EH (cell line): ENCODE measurements at regions not wholly inside any gene's neighbourhood (a gene's known extent, or its start where the extent isn't known, plus 50 kb on each side); places are given as distances from the start of the nearest gene placed in this dataset.
A peak's percentile ranks its signal among the peaks of the same experiment; 100 is the strongest.

ENCODE experiments used
- DNase-seq: peaks from one replicate; pipeline ENCODE4 v3.0.0-alpha.2; 2015; ENCODE audit warnings: low read depth

DNA sequence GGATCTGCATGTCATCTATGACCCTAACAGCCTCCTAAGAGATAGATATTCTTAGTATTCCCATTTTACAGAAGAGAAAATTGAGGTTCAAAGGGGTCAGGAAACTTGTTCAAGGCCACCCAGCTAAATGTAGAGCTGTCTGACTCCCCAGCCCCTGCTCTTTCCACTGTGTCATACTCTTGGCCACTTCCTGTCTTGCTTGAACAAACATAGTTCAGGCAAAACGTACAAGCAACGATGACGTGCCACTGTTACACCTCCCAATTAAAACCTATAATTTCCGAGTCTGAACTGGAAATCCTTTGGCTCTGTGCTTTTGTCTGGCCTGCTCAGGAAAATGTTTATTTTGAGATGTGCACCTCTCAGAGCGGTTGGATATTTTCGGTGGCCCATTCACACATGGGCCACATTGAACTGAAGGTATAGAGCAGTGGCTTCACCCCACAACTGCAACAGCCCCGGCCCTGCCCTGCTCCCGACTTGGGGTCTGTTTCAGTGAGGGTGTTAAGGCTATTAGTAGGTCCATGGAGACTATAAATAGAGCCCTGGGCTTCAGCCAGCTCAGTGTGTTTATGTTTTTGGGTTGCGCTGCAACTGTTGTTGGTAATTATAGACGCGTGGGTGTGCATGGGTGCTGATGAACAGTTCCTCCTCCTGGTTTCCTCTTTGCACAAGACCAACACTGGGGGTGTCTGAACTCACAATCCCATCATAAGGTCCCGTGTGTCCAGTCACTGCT is 172.3 kb upstream of the ADO start:
- peak; percentile 54 for DNase-seq

DNA sequence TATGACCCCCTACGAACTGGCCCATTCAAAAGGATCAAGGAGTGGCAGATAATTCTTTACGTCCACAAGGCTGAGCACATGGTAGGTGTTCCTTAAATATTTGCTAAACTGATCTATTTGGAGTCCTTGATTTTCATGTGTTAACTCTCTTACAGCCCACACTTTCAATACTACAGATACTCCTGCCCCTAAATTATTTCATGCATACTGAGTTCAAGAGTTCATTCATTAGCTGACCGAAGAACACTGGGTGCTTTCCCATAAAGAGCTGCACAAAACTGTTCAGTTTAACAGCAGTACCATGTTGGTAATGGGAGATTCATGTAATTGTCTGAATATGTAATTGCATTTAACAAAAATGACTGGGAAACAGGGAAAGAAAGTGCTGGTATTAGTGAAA is 170.5 kb upstream of the ADO start:
- DNase-seq, result no peak

GRCh38 chr10:62634576-62634975 is 169.9 kb upstream of the ADO start:
- no peak for DNase-seq

DNA sequence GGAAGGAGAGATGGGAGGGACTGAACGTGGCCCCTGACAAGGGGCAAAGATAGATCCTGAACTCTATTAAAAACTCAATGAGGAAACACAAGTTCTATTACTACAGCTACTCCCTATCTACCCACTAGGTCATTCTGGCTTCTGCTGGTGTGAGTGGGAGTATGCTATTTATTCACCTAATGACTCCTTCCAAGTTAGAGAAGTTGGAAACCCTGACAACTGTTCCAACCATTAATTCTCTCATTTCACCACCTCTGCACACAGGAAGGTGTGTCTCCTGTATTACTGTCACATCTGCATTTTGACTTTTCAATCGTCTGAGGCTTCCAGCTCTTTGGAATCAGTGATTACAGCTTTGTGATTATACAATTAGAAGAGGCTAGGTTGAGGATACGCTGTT is 169.4 kb upstream of the ADO start:
- DNase-seq, result no peak

DNA sequence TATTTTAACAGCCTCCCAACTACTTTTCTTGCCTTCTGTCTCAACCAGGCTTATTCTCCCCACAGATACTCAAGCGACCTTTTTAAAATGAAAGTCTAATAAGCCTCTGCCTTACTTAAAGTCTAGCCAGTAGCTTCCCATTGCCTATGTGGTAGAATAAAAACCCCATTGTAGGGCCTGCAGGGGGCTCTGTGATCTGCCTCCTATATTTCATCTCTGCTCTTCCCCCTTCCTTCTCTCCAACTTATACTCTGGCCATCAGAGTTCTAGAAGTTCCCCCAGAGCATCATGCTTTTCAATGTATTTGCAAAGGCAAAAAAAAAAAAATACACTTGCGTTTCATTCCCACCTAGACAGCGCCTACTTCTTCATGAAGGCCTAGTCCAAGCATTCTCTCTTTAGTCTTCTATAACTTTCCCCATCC is 167.7 kb upstream of the ADO start:
- peak; percentile 29 for DNase-seq

DNA sequence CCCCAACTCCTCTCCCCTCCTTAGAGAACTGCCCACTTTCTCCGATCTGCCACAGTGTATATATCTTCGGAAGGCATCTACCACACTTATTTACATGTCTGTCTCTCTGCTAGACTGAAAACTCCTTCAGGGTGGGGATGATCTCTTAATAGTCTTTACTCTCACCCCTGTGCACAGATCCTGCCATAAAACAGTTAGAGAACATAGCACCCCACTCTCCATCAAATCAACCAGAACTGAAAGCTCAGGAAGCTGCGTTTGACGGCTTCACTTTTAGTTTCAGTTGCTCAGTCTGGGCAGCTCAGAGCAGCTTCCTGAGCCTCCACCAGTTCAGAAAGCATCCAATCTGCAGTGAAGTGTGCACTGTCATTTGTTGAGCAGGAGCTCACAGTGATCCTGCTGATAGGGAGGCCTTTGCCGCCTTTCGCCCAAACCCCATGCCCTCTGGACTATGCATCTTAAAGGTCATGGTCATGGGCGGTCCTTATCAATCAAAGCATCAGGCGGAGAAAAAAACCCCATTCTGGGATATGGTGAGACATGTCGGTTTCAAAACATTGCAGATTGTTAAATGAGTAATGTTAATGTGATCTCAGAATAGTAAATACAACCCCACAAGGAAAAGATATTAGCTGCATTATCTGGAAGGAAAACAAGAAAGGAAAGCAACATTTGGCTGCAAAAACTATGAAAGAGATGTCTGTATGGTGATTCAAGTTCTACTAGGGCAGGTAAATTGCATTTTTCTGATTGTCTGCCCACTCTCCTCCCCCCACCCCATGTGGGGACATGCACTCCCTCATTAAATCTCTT is 167.1 kb upstream of the ADO start:
- peak; percentile 67 for DNase-seq

DNA sequence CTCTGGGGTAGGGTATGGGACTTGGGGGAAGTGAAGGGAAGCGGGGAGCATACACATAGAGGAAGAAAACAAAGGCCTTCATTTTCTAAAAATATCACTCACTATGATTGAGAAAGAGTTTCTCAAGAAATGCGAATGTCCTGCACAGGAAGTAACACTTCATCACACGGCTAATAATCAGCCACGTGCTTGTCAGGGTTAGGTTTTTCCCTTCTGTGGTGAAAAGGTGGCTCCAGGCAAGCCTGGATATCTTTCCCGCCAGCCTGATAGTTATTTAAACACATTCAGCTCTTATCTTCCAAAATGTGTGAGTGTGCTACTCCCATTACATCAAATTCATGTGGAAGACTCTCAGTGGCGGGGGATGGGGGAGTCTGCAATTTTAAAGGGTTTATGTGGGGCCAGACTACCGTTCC is 166.4 kb upstream of the ADO start:
- DNase-seq, result peak; percentile 51

DNA sequence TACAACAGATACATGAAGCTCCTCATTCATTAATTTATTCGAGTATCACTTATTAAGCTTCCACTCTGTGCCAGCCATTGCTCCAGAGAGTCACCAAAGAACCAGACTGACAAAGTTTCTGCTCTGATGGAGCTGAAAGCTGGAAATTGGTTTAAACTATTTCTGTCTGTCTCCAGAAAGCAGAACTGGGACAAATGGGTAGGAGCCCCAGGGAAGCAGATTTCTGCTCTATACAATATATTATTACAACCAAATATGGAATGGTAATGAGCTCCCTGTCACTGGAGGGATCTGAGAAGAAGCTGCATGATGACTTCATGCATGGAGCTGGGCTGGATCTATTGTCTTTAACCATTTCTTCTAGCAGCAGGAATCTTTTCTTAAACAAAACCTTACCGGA is 165.4 kb upstream of the ADO start:
- no peak for DNase-seq

- peak; percentile 75 for DNase-seq
Observed at GRCh38 chr10:62640411-62640810, 164.1 kb upstream of the ADO start.

DNA sequence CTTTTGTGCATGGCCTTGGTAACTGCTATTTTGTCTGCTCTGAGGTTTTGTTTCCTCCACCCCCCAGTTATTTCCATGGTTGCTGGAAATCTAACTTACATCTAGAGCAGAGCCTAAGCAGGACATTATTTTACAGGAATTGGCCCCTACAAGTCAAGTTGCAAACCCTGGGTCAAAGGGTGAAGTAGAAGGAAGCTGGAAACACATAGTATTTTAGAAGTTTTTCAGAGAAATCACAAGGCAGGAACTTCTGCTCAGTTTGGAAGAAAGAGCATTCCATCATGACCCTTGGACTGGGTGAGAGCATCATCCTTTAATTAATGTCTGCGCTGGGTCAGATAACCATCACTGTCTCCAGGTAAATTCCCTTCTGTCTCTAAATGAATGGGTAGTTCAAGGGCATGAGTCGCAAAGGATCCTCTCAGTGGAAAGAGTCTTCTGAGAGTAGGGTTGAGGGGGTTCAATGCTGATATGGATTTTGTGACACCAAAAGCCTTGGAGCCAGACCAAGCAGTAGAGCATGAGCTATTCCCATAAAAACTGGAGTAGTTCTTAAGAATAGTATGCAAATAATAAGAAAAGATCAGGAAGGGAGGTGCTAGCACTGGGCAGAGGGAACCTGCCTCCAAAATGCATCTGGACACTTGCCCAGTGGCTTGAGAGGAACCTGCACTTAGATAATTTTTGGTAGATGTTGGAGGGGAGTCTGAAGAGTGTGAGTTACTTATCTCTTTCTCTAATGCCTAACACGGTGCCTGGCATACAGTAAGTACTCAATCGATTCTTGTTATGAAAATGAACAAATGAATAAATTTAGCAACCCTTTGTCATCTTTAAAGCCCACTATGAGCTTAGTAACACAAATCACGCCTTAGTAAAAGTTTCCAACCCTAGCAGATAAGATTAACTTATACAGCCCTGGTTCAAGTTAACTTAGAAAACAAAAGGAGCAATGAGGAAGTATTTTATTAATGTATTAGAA is 160.6 kb upstream of the ADO start:
- no peak for DNase-seq

DNA sequence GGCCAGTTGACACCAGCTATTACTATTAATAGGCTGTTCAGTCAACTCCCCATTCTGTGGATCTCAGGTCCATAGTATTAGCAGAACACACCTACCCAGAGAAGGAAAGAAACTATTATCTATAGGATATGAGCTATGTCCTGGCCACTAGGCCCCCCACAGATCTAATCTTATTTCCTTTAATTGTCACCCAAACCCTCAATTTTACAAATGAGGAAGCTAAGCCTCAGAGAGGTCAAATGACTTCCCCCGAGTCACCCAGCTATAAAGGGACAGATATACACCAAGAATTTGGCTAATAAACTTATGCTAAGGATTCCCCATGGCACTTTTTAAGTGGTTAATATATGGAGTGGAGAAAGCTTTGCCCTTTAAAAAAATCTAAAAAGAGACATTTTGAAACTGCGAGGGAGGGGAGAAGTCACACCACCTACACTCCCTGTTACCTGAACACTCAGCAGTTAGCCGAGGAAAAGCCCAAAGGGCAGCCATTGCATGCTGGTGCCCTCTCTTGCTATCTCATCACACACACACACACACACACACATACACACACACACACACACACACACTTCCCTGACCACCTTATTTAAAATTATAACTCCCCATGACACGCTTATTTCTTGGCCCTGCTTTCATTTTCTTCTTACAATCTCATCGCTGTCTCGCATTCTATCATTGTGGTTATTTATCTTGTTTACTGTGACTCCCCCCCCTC is 157.0 kb upstream of the ADO start:
- no peak for DNase-seq

- DNase-seq, result no peak
Observed at GRCh38 chr10:62648921-62649320, 155.6 kb upstream of the ADO start.

- DNase-seq, result no peak
Observed at GRCh38 chr10:62650411-62650810, 154.1 kb upstream of the ADO start.

- DNase-seq, result peak; percentile 69
Observed at GRCh38 chr10:62651341-62651740, 153.2 kb upstream of the ADO start.

DNA sequence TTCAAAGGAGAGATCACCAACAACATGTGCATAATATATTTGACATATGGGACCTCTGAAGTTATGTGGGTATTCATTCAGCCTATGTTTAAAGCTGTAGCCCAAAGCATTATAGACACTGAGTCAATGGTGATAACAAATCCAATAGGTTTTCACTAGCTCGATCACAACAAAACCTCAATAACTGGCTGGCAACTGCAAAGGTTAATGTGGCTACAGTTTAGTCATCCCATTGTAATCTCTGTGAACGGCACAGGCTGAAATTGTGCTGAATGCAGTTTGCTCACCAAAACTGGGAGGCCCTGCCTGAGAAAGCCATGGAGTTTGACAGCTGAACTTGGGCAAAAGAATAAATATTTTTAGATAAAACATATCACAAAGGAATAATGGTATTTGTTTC is 152.4 kb upstream of the ADO start:
- peak; percentile 53 for DNase-seq

DNA sequence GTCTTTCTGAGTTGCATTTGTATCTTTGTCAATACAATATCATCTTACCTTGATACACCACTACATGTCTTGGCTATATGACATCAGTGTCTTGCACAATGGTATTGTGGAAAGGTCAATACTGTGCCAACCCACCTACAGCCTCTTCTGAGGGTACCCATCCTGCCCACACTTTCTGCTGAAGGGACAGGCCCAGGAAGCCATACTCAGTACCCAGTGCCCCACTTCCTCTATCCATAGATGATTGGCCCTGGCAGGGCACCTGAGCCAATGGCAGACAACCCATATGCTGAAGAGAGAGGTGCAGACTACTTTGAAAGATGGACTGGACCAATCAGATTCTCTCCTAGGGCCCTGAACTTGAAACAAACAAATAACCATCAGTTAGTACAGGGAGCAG is 152.0 kb upstream of the ADO start:
- DNase-seq, result no peak

GRCh38 chr10:62653254-62653653 is 151.3 kb upstream of the ADO start:
- DNase-seq, result no peak

DNA sequence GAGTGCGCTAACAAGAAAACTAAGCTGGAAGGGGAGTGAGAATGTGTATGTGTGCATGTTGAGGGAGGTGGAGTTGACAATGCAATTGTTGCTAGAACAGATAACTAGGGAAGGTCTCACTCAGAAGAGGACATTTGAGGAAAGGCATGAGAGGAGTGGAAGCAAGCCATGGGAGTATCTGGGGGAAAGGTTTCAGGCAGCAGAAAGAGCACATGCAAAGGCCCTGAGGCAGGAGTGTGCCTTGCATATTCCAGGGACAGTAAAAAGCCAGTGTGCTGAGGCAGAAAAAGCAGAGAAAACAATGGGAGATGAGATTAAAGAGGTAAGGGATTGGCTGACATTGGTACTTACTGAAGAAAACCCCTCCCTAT is 149.6 kb upstream of the ADO start:
- DNase-seq, result no peak

DNA sequence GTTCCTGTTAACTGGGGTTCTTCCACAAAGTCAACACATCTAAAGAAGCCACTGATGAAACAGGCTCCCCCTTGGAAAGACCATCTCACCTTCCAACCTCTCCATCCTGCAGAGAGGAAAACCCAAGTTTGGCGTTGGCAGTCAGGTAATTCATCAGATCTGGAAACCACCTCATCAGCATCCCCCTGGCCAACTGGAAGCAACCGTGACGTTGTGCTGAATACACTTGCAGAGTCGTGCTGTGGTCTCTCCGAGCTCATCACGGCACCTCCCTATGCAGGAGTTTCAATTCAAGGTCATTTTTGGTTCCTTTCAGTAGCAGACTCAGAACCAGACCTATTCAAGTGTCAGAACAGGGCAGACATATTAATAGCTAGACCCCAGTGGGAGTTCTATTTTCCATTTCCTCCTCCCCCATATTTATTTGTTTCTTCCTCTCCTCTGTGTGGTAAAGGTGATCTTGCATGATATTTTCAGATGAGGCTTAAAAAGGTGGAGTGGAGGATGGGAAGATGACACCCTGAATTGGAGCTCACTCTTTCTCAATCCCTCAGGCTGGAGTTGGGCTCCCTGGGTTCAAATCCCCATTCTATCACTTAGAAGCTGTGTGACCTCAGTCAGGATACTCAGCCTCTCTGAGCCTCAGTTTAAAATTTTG is 149.1 kb upstream of the ADO start:
- no peak for DNase-seq

DNA sequence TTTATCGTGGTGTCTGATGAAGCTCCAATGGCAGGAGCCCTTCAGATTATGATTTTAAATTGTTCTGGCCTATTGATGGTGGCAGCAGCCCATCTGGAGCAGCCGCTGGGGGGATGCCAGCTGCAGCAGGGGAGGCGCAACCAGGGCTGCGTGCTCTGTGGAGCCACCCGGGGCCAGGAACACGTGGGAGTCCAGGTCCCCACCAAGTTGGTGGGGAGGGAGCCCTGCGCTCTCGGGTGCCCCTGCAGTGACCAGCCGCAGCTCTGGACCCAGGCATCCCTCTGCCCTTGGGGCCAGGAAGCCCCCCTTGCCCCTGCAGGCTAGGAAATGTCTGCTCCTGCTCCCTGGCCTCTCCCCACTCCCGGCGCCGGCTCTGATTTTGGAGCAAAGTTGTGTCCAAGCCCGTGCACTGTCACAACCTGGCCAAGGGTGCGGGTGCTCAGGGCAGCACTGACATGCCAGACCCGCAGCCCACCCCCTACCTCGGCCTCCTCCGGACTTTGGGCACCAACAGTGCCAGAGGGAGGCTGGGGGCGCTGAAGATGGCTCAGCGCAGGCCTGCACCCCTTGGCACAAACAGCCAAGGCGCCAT is 147.2 kb upstream of the ADO start:
- DNase-seq, result no peak

- no peak for DNase-seq
Observed at GRCh38 chr10:62658516-62658915, 146.0 kb upstream of the ADO start.
